Prostate gland (tissue), 2 donors: ENCODE measurements at regions not wholly inside any gene's neighbourhood (a gene's known extent, or its start where the extent isn't known, plus 50 kb on each side); places are given as distances from the start of the nearest gene placed in this dataset.
"Not testable (repeated sequence)": the region's sequence is repeated elsewhere in the genome, so short reads cannot be mapped to it uniquely, and the experiment has no call there.

Experiments
- DNase-seq: peaks from one replicate; pipeline ENCODE4 v3.0.0-alpha.2; 2019; ENCODE audit warnings: low spot score
- H3K27ac ChIP-seq, 2 donors: fragments of 200-600 bp; sonication (generic); 2 replicates each; pipeline ENCODE4 v1.5.1; 2017 to 2019
- H3K27me3 ChIP-seq: fragments of 200-600 bp; sonication (generic); replicated peaks from 2 replicates; pipeline ENCODE4 v1.5.1; 2019; ENCODE audit not compliant: insufficient read depth
- H3K36me3 ChIP-seq, 2 donors: fragments of 200-600 bp; sonication (generic); 1 replicate in 1 of 2; 2 replicates in 1 of 2; pipeline versions ENCODE4 v1.5.1 to v1.8.1; 2017 to 2019
- H3K4me1 ChIP-seq: fragments of 200-600 bp; sonication (generic); replicated peaks from 2 replicates; pipeline ENCODE4 v1.5.1; 2019
- H3K4me3 ChIP-seq, 2 donors: fragments of 200-600 bp; sonication (generic); 2 replicates each; pipeline ENCODE4 v1.5.1; 2017 to 2019
- H3K9me3 ChIP-seq: fragments of 200-600 bp; sonication (generic); 2 replicates; pipeline ENCODE4 v1.5.1; 2017
- POLR2A ChIP-seq: fragments of 450-650 bp; IDR thresholded peaks from one replicate; pipeline ENCODE4 v1.6.1; 2016; ENCODE audit warnings: antibody characterized with exemption, mild to moderate bottlenecking
- POLR2AphosphoS5 ChIP-seq: sonication (generic); formaldehyde crosslinking; IDR thresholded peaks from one replicate; pipeline ENCODE4 v1.6.1; 2017; ENCODE audit warnings: antibody characterized with exemption
- WGBS: methylation state at CpG from one replicate; pipeline ENCODE4 v1.1.5; 2018; 5-methylcytosine and 5-hydroxymethylcytosine counted together
- intact Hi-C: fragments of 100-400 bp; cut with DNase I; formaldehyde crosslinking; loops from one replicate; pipeline ENCODE4 v1.14.2; 2022
- TF ChIP-seq, protein P1 (sequence below), 4 experiments: fragments of 200-600 bp in 2 of 4; fragments of 450-650 bp in 2 of 4; sonication (generic) in 2 of 4; IDR thresholded peaks; 1 replicate in 3 of 4; 2 replicates in 1 of 4; pipeline ENCODE4 v1.5.1; 2016 to 2019; ENCODE audit warnings: antibody characterized with exemption in 4 of 4, mild to moderate bottlenecking in 2 of 4, moderate library complexity in 2 of 4

DNA sequence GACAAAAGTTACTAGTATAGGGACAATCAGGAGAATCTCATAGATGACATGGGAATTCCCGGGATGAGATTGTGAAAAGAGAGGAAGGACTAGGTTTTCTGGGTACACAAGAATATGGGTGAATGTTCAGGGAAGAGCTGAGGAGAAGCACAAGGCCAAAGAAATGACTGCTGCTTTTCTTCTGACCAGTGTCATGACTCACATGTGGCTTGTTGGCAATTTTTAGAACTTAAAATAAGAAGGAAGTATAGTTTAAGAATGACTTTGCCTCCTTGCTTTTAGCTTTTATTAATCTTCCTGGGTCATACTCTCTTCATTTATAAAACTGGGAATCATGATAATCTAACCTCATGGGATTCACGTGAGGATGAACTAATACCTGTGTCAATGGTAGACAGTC, 652.4 kb upstream of the MEF2C start:
- intact Hi-C loops, result no loop called here
- no peaks in the 10 kb centered on the region for H3K27me3 ChIP-seq
- no peaks in the 10 kb centered on the region for H3K36me3 ChIP-seq
- no peak overlapping the region for H3K4me3 ChIP-seq
- WGBS, result 93% methylated on average over 2 of the region's 2 CpGs
- H3K4me1 ChIP-seq, result no peaks in the 10 kb centered on the region
- no peak overlapping the region for H3K27ac ChIP-seq
- DNase-seq, result no peak
- H3K9me3 ChIP-seq, result no peaks in the 10 kb centered on the region
- TF ChIP-seq, protein P1, sequence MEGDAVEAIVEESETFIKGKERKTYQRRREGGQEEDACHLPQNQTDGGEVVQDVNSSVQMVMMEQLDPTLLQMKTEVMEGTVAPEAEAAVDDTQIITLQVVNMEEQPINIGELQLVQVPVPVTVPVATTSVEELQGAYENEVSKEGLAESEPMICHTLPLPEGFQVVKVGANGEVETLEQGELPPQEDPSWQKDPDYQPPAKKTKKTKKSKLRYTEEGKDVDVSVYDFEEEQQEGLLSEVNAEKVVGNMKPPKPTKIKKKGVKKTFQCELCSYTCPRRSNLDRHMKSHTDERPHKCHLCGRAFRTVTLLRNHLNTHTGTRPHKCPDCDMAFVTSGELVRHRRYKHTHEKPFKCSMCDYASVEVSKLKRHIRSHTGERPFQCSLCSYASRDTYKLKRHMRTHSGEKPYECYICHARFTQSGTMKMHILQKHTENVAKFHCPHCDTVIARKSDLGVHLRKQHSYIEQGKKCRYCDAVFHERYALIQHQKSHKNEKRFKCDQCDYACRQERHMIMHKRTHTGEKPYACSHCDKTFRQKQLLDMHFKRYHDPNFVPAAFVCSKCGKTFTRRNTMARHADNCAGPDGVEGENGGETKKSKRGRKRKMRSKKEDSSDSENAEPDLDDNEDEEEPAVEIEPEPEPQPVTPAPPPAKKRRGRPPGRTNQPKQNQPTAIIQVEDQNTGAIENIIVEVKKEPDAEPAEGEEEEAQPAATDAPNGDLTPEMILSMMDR (IDR thresholded peaks at IDR 0.05), result no peak
- TF ChIP-seq POLR2A (no peak), POLR2AphosphoS5 (no peak)

DNA sequence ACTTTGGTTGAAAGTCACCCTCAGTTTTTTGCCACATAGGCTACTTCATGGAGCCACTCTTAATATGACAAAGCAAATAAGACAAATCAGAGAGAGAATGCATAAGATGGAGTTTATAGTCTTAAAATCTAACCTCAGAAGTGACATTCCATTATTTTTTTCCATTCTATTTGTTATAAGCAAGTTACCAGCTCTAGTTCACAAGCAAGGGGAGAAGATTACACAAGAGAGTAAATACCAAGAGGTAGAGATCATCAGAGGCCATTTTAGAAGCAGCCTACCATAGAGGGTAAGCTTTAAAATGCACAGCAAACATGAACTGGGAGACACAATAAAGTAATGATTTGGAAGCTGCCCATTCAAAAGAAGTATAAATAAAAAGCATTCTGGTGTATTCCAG, 651.3 kb upstream of the MEF2C start:
- Histone ChIP-seq H3K4me1 (no peaks in the 10 kb centered on the region), H3K9me3 (no peaks in the 10 kb centered on the region), H3K36me3 (no peaks in the 10 kb centered on the region), H3K27me3 (no peaks in the 10 kb centered on the region), H3K4me3 (no peak overlapping the region), H3K27ac (no peak overlapping the region)
- no peak for TF ChIP-seq POLR2AphosphoS5
- TF ChIP-seq POLR2A, result no peak
- TF ChIP-seq, protein P1 (IDR thresholded peaks at IDR 0.05), result no peak
- intact Hi-C loops, result no loop called here
- DNase-seq, result no peak

DNA sequence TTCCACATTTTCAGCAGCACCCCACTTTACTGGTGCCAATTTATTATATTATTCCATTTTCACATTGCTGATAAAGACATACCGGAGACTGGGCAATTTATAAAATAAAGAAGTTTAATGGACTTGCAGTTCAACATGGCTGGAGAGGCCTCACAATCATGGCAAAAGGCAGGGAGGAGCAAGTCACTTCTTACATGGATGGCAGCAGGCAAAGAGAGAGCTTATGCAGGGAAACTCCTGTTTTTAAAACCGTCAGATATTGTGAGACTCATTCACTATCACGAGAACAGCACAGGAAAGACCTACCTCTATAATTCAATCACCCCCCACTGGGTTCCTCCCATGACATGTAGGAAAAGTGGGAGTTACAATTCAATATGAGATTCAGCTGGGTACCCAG, 641.8 kb upstream of the MEF2C start:
- no peaks in the 10 kb centered on the region for H3K36me3 ChIP-seq
- 95% methylated on average over 3 of the region's 3 CpGs for WGBS
- intact Hi-C loops, result no loop called here

DNA sequence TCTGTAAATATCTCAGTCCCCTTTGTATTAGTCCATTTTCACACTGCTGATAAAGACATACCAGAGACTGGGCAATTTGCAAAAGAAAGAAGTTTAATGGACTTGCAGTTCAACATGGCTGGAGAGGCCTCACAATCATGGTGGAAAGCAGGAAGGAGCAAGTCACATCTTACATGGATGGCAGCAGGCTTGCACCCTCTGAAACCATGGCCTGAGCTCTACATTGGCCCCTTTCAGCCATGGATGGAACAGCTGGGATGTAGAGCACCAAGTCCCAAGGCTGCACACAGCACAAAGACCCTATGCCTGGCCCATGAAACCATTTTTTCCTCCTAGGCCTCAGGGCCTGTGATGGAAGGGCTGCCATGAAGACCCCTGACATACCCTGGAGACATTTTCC, 640.9 kb upstream of the MEF2C start:
- H3K9me3 ChIP-seq, H3K4me1 ChIP-seq, H3K4me3 ChIP-seq, H3K27ac ChIP-seq, DNase-seq, H3K36me3 ChIP-seq, intact Hi-C loops, H3K27me3 ChIP-seq: not testable (repeated sequence)

More for the DNA sequence above, 641.8 kb upstream of the MEF2C start:
- no peak for TF ChIP-seq POLR2A
- TF ChIP-seq, protein P1 (IDR thresholded peaks at IDR 0.05), result no peak
- no peak for TF ChIP-seq POLR2AphosphoS5
- Histone ChIP-seq H3K4me3 (no peak overlapping the region), H3K9me3 (no peaks in the 10 kb centered on the region), H3K4me1 (no peaks in the 10 kb centered on the region), H3K27me3 (no peaks in the 10 kb centered on the region), H3K27ac (no peak overlapping the region)
- DNase-seq, result no peak

DNA sequence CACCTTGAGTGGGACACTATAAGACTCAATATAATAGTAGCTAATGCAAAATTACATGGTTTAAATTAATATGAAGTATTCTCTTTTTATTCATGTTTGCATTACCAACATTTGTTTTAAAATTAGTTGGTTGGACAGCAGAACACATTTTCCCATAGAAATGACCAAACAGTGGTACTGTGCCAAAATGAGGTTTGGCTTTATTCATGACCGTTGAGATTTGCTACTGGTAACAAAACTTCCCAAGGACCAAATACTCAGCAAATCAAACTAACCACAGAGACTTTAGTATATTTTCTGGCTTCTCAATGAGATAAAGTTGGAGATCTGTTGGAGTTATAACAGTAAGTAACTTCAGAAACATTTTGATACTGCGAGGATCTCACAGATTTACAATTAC, 637.8 kb upstream of the MEF2C start:
- Histone ChIP-seq H3K4me1 (no peaks in the 10 kb centered on the region), H3K27me3 (no peaks in the 10 kb centered on the region), H3K27ac (no peak overlapping the region), H3K9me3 (no peaks in the 10 kb centered on the region), H3K4me3 (no peak overlapping the region), H3K36me3 (no peaks in the 10 kb centered on the region)
- TF ChIP-seq POLR2AphosphoS5 (no peak), POLR2A (no peak)
- TF ChIP-seq, protein P1 (IDR thresholded peaks at IDR 0.05), result no peak
- intact Hi-C loops, result no loop called here
- no peak for DNase-seq
- 83% methylated on average over 2 of the region's 2 CpGs for WGBS
